ENCODE measurements at regions not wholly inside any gene's neighbourhood (a gene's known extent, or its start where the extent isn't known, plus 50 kb on each side); places are given as distances from the start of the nearest gene placed in this dataset.
"Not testable (repeated sequence)": the region's sequence is repeated elsewhere in the genome, so short reads cannot be mapped to it uniquely, and the experiment has no call there.

- DNase-seq (ENCODE audit: extremely low spot score, unreplicated experiment) = no peak
- no peak overlapping the region for H3K27ac Mint-ChIP-seq (ENCODE audit: unreplicated experiment)
- H3K4me3 Mint-ChIP-seq (ENCODE audit: unreplicated experiment) = no peak overlapping the region
Measured at GRCh38 chrX:4655743-4656142, 942.3 kb upstream of the PRKX start.

GRCh38 chrX:4642114-4642513 is 928.7 kb upstream of the PRKX start:
- Mint-ChIP-seq H3K9me3 (ENCODE audit: unreplicated experiment) (peaks cover 44% of the 10 kb centered on the region), H3K4me1 (ENCODE audit: unreplicated experiment) (no peaks in the 10 kb centered on the region), H3K27ac (ENCODE audit: unreplicated experiment) (no peak overlapping the region), H3K4me3 (ENCODE audit: unreplicated experiment) (no peak overlapping the region), H3K36me3 (ENCODE audit: unreplicated experiment) (no peaks in the 10 kb centered on the region), H3K27me3 (ENCODE audit: unreplicated experiment) (no peaks in the 10 kb centered on the region)
- no peak for TF ChIP-seq CTCF (IDR thresholded peaks at IDR 0.05)
- DNase-seq (ENCODE audit: extremely low spot score, unreplicated experiment) = no peak

More at GRCh38 chrX:4655743-4656142, 942.3 kb upstream of the PRKX start:
- H3K36me3 Mint-ChIP-seq (ENCODE audit: unreplicated experiment) = no peaks in the 10 kb centered on the region
- TF ChIP-seq CTCF (IDR thresholded peaks at IDR 0.05) = no peak
- peaks cover 48% of the 10 kb centered on the region for H3K9me3 Mint-ChIP-seq (ENCODE audit: unreplicated experiment)
- H3K4me1 Mint-ChIP-seq (ENCODE audit: unreplicated experiment) = no peaks in the 10 kb centered on the region
- H3K27me3 Mint-ChIP-seq (ENCODE audit: unreplicated experiment) = no peaks in the 10 kb centered on the region

DNA sequence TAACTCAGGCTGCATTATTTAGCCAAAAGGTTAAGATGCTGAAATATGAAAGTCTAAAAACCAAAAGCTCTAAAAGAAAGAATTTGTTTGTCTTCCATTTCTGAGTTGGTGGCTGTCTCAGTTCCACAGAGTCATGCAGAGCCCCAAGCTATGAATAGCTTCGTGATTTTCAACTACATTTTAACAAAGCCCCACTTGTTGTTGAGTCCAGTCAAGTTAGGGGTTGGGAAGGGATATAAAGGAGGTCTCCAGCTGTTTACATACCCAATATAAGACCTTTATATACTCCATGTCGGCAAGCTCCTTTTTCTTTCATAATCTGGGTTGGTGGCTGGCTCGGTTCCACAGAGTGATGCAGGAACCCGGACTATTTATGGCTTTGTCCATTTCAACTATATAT is 924.6 kb upstream of the PRKX start:
- peaks cover 32% of the 10 kb centered on the region for H3K9me3 Mint-ChIP-seq (ENCODE audit: unreplicated experiment)
- no peaks in the 10 kb centered on the region for H3K36me3 Mint-ChIP-seq (ENCODE audit: unreplicated experiment)
- no peaks in the 10 kb centered on the region for H3K4me1 Mint-ChIP-seq (ENCODE audit: unreplicated experiment)
- no peak for DNase-seq (ENCODE audit: extremely low spot score, unreplicated experiment)
- TF ChIP-seq CTCF (IDR thresholded peaks at IDR 0.05) = no peak
- H3K27me3 Mint-ChIP-seq (ENCODE audit: unreplicated experiment) = no peaks in the 10 kb centered on the region
- H3K27ac Mint-ChIP-seq (ENCODE audit: unreplicated experiment) = no peak overlapping the region
- H3K4me3 Mint-ChIP-seq (ENCODE audit: unreplicated experiment) = no peak overlapping the region

GRCh38 chrX:4627414-4627813 is 914.0 kb upstream of the PRKX start:
- Mint-ChIP-seq H3K9me3 (ENCODE audit: unreplicated experiment) (peaks cover 45% of the 10 kb centered on the region), H3K27me3 (ENCODE audit: unreplicated experiment) (no peaks in the 10 kb centered on the region), H3K27ac (ENCODE audit: unreplicated experiment) (no peak overlapping the region), H3K36me3 (ENCODE audit: unreplicated experiment) (no peaks in the 10 kb centered on the region), H3K4me3 (ENCODE audit: unreplicated experiment) (no peak overlapping the region), H3K4me1 (ENCODE audit: unreplicated experiment) (no peaks in the 10 kb centered on the region)
- DNase-seq (ENCODE audit: extremely low spot score, unreplicated experiment) = no peak
- TF ChIP-seq CTCF (IDR thresholded peaks at IDR 0.05) = no peak

GRCh38 chrX:4622486-4623167 is 909.2 kb upstream of the PRKX start:
- Mint-ChIP-seq H3K27me3 (ENCODE audit: unreplicated experiment) (no peaks in the 10 kb centered on the region), H3K4me1 (ENCODE audit: unreplicated experiment) (no peaks in the 10 kb centered on the region), H3K9me3 (ENCODE audit: unreplicated experiment) (peaks cover 45% of the 10 kb centered on the region), H3K27ac (ENCODE audit: unreplicated experiment) (no peak overlapping the region), H3K36me3 (ENCODE audit: unreplicated experiment) (no peaks in the 10 kb centered on the region), H3K4me3 (ENCODE audit: unreplicated experiment) (no peak overlapping the region)
- TF ChIP-seq CTCF (IDR thresholded peaks at IDR 0.05) = no peak
- DNase-seq (ENCODE audit: extremely low spot score, unreplicated experiment) = no peak

- H3K27ac Mint-ChIP-seq (ENCODE audit: unreplicated experiment) = not testable (repeated sequence)
Measured at GRCh38 chrX:4613651-4614050, 900.2 kb upstream of the PRKX start.

More at GRCh38 chrX:4613651-4614050, 900.2 kb upstream of the PRKX start:
- H3K27me3 Mint-ChIP-seq (ENCODE audit: unreplicated experiment); H3K4me1 Mint-ChIP-seq (ENCODE audit: unreplicated experiment); DNase-seq (ENCODE audit: extremely low spot score, unreplicated experiment); H3K36me3 Mint-ChIP-seq (ENCODE audit: unreplicated experiment); H3K4me3 Mint-ChIP-seq (ENCODE audit: unreplicated experiment): not testable (repeated sequence)
- H3K9me3 Mint-ChIP-seq (ENCODE audit: unreplicated experiment) = peaks cover 38% of the 10 kb centered on the region
